Stimulated activated CD8-positive, alpha-beta memory T cell treated with anti-CD3 and anti-CD28 coated beads, Interleukin-15, amount 100 ng/mL, for 24 hours (primary cell): ENCODE measurements at regions not wholly inside any gene's neighbourhood (a gene's known extent, or its start where the extent isn't known, plus 50 kb on each side); places are given as distances from the start of the nearest gene placed in this dataset.

Experiments used
- DNase-seq: peaks from one replicate; pipeline ENCODE4 v3.0.0-alpha.2; 2020; ENCODE audit warnings: low read depth

GRCh38 chr3:157626817-157627216 is 123.6 kb upstream of the VEPH1 start:
- DNase-seq, result no peak

GRCh38 chr3:157624801-157625200 is 121.6 kb upstream of the VEPH1 start:
- no peak for DNase-seq

GRCh38 chr3:157618886-157619285 is 115.7 kb upstream of the VEPH1 start:
- DNase-seq, result no peak

GRCh38 chr3:157618075-157618760 is 115.0 kb upstream of the VEPH1 start:
- DNase-seq, result no peak

- no peak for DNase-seq
Measured at GRCh38 chr3:157614896-157615295, 111.7 kb upstream of the VEPH1 start.

- DNase-seq, result no peak
Measured at GRCh38 chr3:157611536-157612076, 108.4 kb upstream of the VEPH1 start.

GRCh38 chr3:157610876-157611535 is 107.8 kb upstream of the VEPH1 start:
- DNase-seq, result no peak

GRCh38 chr3:157607826-157608405 is 104.7 kb upstream of the VEPH1 start:
- no peak for DNase-seq

- no peak for DNase-seq
Measured at GRCh38 chr3:157606852-157607197, 103.6 kb upstream of the VEPH1 start.

- DNase-seq, result peak; percentile 12
Measured at GRCh38 chr3:157606011-157606851, 103.0 kb upstream of the VEPH1 start.

- DNase-seq, result no peak
Measured at GRCh38 chr3:157605356-157605755, 102.1 kb upstream of the VEPH1 start.

- DNase-seq, result no peak
Measured at GRCh38 chr3:157602424-157602823, 99.2 kb upstream of the VEPH1 start.

GRCh38 chr3:157595259-157595658 is 92.0 kb upstream of the VEPH1 start:
- no peak for DNase-seq

- DNase-seq, result no peak
Measured at GRCh38 chr3:157594413-157594812, 91.2 kb upstream of the VEPH1 start.

- no peak for DNase-seq
Measured at GRCh38 chr3:157592769-157593168, 89.6 kb upstream of the VEPH1 start.

- DNase-seq, result no peak
Measured at GRCh38 chr3:157590273-157590672, 87.1 kb upstream of the VEPH1 start.

- no peak for DNase-seq
Measured at GRCh38 chr3:157589211-157589610, 86.0 kb upstream of the VEPH1 start.

- no peak for DNase-seq
Measured at GRCh38 chr3:157588386-157589060, 85.3 kb upstream of the VEPH1 start.

GRCh38 chr3:157586293-157586692 is 83.1 kb upstream of the VEPH1 start:
- no peak for DNase-seq

GRCh38 chr3:157585386-157585785 is 82.2 kb upstream of the VEPH1 start:
- DNase-seq, result no peak

GRCh38 chr3:157582637-157582973 is 79.4 kb upstream of the VEPH1 start:
- DNase-seq, result no peak
